ENCODE measurements at regions not wholly inside any gene's neighbourhood (a gene's known extent, or its start where the extent isn't known, plus 50 kb on each side); places are given as distances from the start of the nearest gene placed in this dataset.

- no peak for TF ChIP-seq POLR2A (IDR thresholded peaks at IDR 0.05)
- TF ChIP-seq CTCF (IDR thresholded peaks at IDR 0.05): no peak
Observed at GRCh38 chr16:26664086-26664485, 402.6 kb upstream of the C16orf82 start.
